Stimulated activated naive CD4-positive, alpha-beta T cell (primary cell): ENCODE measurements at regions not wholly inside any gene's neighbourhood (a gene's known extent, or its start where the extent isn't known, plus 50 kb on each side); places are given as distances from the start of the nearest gene placed in this dataset.
A peak's percentile ranks its signal among the peaks of the same experiment; 100 is the strongest.

Source experiments
- DNase-seq, 6 experiments: peaks; one replicate each; lab custom pipeline; 2025; lab: John Stamatoyannopoulos, UW

DNA sequence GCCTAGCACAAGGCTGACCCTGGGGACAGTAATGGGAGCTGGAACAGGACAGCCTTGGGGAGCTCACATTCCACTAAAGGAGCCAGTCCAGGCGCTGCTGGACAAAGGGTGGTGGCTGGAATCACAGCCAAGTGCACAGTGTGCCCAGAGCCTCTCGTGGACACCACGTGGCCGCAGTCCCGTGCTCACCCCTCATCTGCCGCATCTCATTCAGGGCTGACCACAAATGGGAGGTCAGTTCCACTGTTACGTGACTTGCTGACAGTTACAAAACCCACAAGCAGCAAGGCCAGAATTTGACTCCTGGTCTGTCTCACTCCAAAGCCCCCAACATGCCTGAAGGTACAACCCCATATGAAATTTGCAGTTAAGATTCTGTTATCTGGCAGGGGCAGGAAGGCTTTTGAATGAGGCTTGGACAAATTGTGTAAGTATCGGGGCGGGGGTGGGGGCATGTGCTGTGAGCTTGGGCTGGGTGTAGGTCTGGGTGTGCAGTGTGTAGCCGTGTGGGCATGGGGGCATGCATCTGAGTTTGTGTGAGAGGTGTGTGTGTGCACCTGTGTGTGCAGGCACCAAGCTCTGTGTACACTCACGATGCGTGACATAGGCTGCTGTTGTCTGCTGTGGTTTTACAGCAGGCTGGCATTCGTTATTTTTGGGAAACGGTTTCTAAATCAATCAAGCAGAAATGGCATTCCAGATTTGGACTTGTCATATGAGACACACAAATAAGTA, 301.7 kb downstream of the BRD1 start:
- DNase-seq, result no peak

- no peak for DNase-seq
These were observed 302.3 kb downstream of the BRD1 start for GRCh38 chr22:49525360-49525759.

GRCh38 chr22:49524362-49524761, 303.3 kb downstream of the BRD1 start:
- DNase-seq, result no peak

GRCh38 chr22:49523374-49524008, 304.2 kb downstream of the BRD1 start:
- no peak for DNase-seq

- DNase-seq, result no peak
These were observed 304.9 kb downstream of the BRD1 start for GRCh38 chr22:49522582-49523373.

- no peak for DNase-seq
These were observed 305.9 kb downstream of the BRD1 start for GRCh38 chr22:49521787-49522224.

DNA sequence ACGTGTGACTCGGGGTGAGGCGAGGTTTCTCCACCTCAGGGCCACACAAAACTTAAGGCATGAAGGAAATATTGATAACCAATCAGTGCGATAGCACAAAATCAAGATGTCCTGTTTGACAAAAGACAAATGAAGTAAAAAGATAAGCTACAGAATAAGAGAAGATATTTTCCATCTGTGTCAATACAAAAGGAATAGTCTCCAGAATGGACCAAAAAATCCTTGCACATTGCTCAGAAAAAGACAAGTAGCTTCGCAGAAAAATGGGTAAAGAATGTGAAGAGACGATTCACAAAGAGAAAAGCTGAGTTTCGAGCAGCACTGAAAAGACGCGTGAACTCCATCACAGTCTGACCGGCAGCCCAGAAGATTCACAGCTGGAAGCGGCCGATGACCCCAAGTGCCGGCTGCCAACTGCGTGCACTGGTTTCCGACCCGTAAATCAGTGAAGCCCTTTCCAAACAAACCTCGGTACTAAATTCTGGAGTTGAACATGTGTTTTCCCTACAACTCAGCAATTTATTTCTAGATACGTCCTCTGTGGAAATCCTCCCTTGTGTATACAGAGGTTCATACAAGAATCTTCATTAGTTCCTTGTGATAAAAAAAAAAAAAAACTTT, 308.4 kb downstream of the BRD1 start:
- DNase-seq, result no peak

- DNase-seq, result no peak
These were observed 309.2 kb downstream of the BRD1 start for GRCh38 chr22:49518436-49518970.

GRCh38 chr22:49517667-49518185, 309.9 kb downstream of the BRD1 start:
- DNase-seq, result no peak

GRCh38 chr22:49517211-49517610, 310.5 kb downstream of the BRD1 start:
- DNase-seq, result peak in 5 of 6 experiments; percentile 10 to 97 (median 89)

DNA sequence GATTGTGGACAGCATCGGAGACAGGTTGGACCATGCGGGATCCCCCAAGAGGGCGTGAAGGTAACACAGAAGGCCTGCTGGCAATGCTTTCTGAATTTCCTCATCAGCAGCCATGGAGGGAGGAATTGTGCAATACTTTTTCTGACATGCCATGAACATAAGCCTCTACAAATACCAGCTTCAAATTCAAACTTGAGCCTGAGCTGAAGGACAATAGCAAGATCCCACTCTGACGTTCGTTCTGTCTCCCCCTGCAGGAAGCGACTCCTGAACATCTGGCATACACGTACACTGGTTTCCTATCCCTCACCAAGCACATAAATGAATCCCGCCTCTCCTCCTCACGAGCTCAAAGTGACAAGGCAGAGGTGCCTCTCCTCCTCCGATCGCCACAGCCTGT, 312.2 kb downstream of the BRD1 start:
- DNase-seq, result no peak

DNA sequence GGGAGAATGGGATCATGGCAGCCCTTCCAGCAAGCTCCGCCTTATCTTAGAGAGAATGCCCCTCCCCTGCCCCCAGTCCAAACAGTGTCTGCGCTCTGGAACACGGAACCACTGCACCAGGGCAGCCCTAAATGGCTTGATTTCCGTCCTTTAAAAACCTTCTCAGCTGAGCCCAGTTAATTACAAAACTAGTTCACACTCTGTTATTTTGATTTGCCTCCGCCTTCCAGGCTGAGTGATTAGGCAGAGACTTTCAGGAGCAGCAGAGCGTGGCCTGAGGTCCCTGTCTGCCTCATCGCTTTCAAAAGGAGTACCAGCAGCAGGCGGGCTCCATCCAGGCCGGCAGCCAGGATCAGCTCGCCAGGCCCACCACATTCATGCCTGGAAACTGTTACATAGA, 313.0 kb downstream of the BRD1 start:
- no peak for DNase-seq

DNA sequence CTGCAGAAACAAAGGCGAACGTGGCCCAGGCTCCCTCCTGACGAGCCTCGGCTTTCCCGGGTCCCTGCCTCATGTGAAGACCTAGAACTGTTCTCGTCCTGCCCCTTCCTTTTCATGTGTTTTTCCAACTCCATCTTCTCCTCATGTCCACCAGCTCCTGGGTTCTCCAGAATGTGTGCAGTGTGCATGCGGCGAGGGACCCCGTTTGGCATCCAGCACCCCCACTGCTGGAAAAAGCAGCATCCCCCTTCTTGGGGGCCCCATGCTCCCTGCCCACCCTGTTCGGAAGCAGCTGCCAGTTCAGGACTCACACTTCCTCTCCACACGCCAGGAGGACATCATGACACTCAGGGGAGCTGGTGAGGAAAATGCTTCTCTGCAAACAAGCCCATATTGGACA, 313.5 kb downstream of the BRD1 start:
- no peak for DNase-seq

GRCh38 chr22:49513358-49513851, 314.3 kb downstream of the BRD1 start:
- no peak for DNase-seq

GRCh38 chr22:49512487-49513165, 315.0 kb downstream of the BRD1 start:
- no peak for DNase-seq

GRCh38 chr22:49511393-49512189, 316.1 kb downstream of the BRD1 start:
- DNase-seq, result peak in 3 of 6 experiments; percentile 54 to 76 (median 59)

- no peak for DNase-seq
These were observed 317.0 kb downstream of the BRD1 start for GRCh38 chr22:49510718-49511117.

- DNase-seq, result no peak
These were observed 318.7 kb downstream of the BRD1 start for GRCh38 chr22:49509016-49509415.

- DNase-seq, result no peak
These were observed 319.1 kb downstream of the BRD1 start for GRCh38 chr22:49508561-49508960.

DNA sequence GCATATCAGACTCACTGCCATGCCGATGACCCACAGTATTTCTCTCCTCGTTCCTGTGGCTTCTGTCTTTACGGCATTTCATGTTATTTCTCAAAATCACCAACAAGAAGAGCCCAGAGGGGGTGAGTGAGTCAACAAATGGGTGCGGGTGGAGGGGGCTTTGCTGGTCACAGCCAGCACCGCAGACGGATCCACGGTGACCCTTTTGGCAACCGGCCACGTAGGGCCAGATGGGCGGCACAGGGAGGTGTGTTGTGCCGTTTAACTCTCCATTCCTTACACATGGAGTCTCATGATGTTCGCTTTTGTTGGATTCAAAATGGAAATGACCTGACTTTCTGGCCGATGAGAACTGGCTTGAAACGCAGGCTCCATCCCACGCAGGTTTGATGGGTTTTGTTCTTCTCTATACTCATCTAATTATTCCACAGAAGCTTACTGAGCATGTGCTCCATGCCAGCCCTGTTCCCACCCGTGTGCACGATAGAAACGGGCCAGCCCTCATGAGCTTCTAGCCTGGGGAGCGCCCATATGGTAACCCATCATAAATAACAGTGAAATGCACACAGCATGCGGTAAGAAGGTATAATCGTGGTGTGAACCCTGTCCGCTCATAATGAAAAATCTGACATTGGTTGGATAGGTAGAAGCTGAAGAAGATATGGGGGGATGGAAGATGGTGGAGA, 319.9 kb downstream of the BRD1 start:
- no peak for DNase-seq
